IMR-90 (cell line): ENCODE measurements at regions not wholly inside any gene's neighbourhood (a gene's known extent, or its start where the extent isn't known, plus 50 kb on each side); places are given as distances from the start of the nearest gene placed in this dataset.

Source experiments
- ATAC-seq: fragments of 200-7000 bp; cut with Tn5 transposase; 2 replicates; pipeline ENCODE4 v1.9.1; 2020; ENCODE audit warnings: low read depth, mild to moderate bottlenecking, moderate library complexity
- BruUV-seq: library from RNA; stranded (reverse); fragments of 400-500 nt; replicated peaks from 2 replicates; lab custom pipeline; 2021; lab: Mats Ljungman, UMichigan
- CTCF ChIA-PET: fragments of 300-600 bp; formaldehyde crosslinking; extraction: SDS; loops from one replicate; lab custom pipeline; 2021; ENCODE audit warnings: antibody characterized with exemption; lab: Yijun Ruan, JAX
- POLR2A ChIA-PET: fragments of 300-600 bp; sonication (Branson Sonifier 250); formaldehyde crosslinking; loops from one replicate; lab custom pipeline; 2022; ENCODE audit warnings: antibody characterized with exemption; ENCODE audit not compliant: unreplicated experiment; lab: Charles Lee
- DNase-seq: peaks from one replicate; pipeline ENCODE4 v3.0.0; 2013
- H2AFZ ChIP-seq: replicated peaks from 2 replicates; pipeline ENCODE3; 2013; ENCODE audit warnings: low read length, mild to moderate bottlenecking; ENCODE audit not compliant: poor library complexity
- H2AK5ac ChIP-seq: 2 replicates; pipeline ENCODE4 v1.6.1; 2013; ENCODE audit warnings: low read depth, low read length, inconsistent platforms
- H2AK9ac ChIP-seq: replicated peaks from 2 replicates; pipeline ENCODE3; 2013; ENCODE audit warnings: mild to moderate bottlenecking, low read depth, low read length, moderate library complexity; ENCODE audit not compliant: poor library complexity
- H2BK120ac ChIP-seq: 2 replicates; pipeline ENCODE4 v1.6.1; 2013; ENCODE audit warnings: low read depth, low read length, inconsistent platforms
- H2BK15ac ChIP-seq: 3 replicates; pipeline ENCODE4 v1.6.1; 2013; ENCODE audit warnings: low read depth, low read length, inconsistent platforms
- H2BK20ac ChIP-seq: 2 replicates; pipeline ENCODE4 v1.6.1; 2013; ENCODE audit warnings: low read depth, mild to moderate bottlenecking, inconsistent platforms, low read length, moderate library complexity
- H2BK5ac ChIP-seq: 2 replicates; pipeline ENCODE4 v1.6.1; 2013; ENCODE audit warnings: mild to moderate bottlenecking, low read depth, low read length, inconsistent platforms; ENCODE audit not compliant: poor library complexity, severe bottlenecking
- H3K14ac ChIP-seq: replicated peaks from 2 replicates; pipeline ENCODE4 v1.6.1; 2013; ENCODE audit warnings: low read depth, low read length, inconsistent platforms
- H3K18ac ChIP-seq: 2 replicates; pipeline ENCODE4 v1.6.1; 2013; ENCODE audit warnings: low read depth, low read length, control low read depth
- H3K23ac ChIP-seq: 2 replicates; pipeline ENCODE4 v1.6.1; 2013; ENCODE audit warnings: low read depth, low read length, inconsistent platforms
- H3K27ac ChIP-seq: 2 replicates; pipeline ENCODE4 v1.5.1; 2013; ENCODE audit warnings: mild to moderate bottlenecking, control low read depth, low read length; ENCODE audit not compliant: insufficient read depth
- H3K27me3 ChIP-seq: 2 replicates; pipeline ENCODE4 v1.6.1; 2013; ENCODE audit warnings: low read length; ENCODE audit not compliant: control insufficient read depth, insufficient read depth
- H3K36me3 ChIP-seq: 2 replicates; pipeline ENCODE4 v1.6.1; 2013; ENCODE audit warnings: low read length, mixed read lengths; ENCODE audit not compliant: control insufficient read depth, insufficient read depth
- H3K4ac ChIP-seq: 2 replicates; pipeline ENCODE4 v1.6.1; 2013; ENCODE audit warnings: low read depth, low read length, inconsistent platforms
- H3K4me1 ChIP-seq: 2 replicates; pipeline ENCODE4 v1.6.1; 2013; ENCODE audit warnings: low read length, mixed read lengths; ENCODE audit not compliant: control insufficient read depth, insufficient read depth
- H3K4me2 ChIP-seq: 2 replicates; pipeline ENCODE4 v1.6.1; 2013; ENCODE audit warnings: low read depth, mild to moderate bottlenecking, control low read depth, low read length, moderate library complexity
- H3K4me3 ChIP-seq: 2 replicates; pipeline ENCODE4 v1.5.1; 2013; ENCODE audit warnings: low read depth, mild to moderate bottlenecking, control low read depth, low read length, moderate library complexity; ENCODE audit not compliant: insufficient read depth
- H3K56ac ChIP-seq: 2 replicates; pipeline ENCODE4 v1.6.1; 2013; ENCODE audit warnings: low read length, inconsistent platforms; ENCODE audit not compliant: insufficient read depth; ENCODE audit errors: extremely low read depth
- H3K79me1 ChIP-seq, 2 experiments: 2 replicates each; pipeline ENCODE4 v1.6.1; 2013; ENCODE audit warnings: low read length in 2 of 2, inconsistent platforms in 1 of 2, low read depth in 1 of 2
- H3K9ac ChIP-seq: 2 replicates; pipeline ENCODE4 v1.6.1; 2013; ENCODE audit warnings: low read depth, low read length, control low read depth
- H3K9me1 ChIP-seq: 2 replicates; pipeline ENCODE4 v1.6.1; 2013; ENCODE audit warnings: low read length, inconsistent platforms; ENCODE audit not compliant: insufficient read depth
- H3K9me3 ChIP-seq: 2 replicates; pipeline ENCODE4 v1.6.1; 2013; ENCODE audit warnings: low read length; ENCODE audit not compliant: control insufficient read depth, insufficient read depth
- H4K20me1 ChIP-seq: 2 replicates; pipeline ENCODE4 v1.6.1; 2013; ENCODE audit warnings: low read length, inconsistent platforms; ENCODE audit not compliant: insufficient read depth
- H4K5ac ChIP-seq: 2 replicates; pipeline ENCODE4 v1.6.1; 2013; ENCODE audit warnings: mild to moderate bottlenecking, low read depth, low read length, control low read depth
- H4K8ac ChIP-seq, 2 experiments: 2 replicates each; pipeline ENCODE4 v1.6.1; 2013; ENCODE audit warnings: low read depth in 2 of 2, low read length in 2 of 2, control low read depth in 1 of 2, inconsistent platforms in 1 of 2
- H4K91ac ChIP-seq: 2 replicates; pipeline ENCODE4 v1.6.1; 2013; ENCODE audit warnings: low read depth, low read length, inconsistent platforms; ENCODE audit not compliant: insufficient read depth
- BHLHE40 ChIP-seq: fragments of 150-350 bp; IDR thresholded peaks from 2 replicates; pipeline ENCODE4 v1.6.1; 2016; ENCODE audit warnings: mild to moderate bottlenecking, low read depth, low read length
- CEBPB ChIP-seq: IDR thresholded peaks from 2 replicates; pipeline ENCODE4 v1.6.1; 2012; ENCODE audit warnings: low read depth, low read length, improper control_type of control experiment
- CHD1 ChIP-seq: IDR thresholded peaks from 2 replicates; pipeline ENCODE4 v1.6.1; 2012; ENCODE audit warnings: low read depth, low read length, improper control_type of control experiment
- FOS ChIP-seq: fragments of 150-350 bp; IDR thresholded peaks from 2 replicates; pipeline ENCODE4 v1.6.1; 2016; ENCODE audit warnings: low read depth, low read length
- MAFK ChIP-seq: IDR thresholded peaks from 2 replicates; pipeline ENCODE4 v1.6.1; 2012; ENCODE audit warnings: low read depth, low read length, improper control_type of control experiment
- MAZ ChIP-seq: IDR thresholded peaks from 2 replicates; pipeline ENCODE4 v1.6.1; 2012; ENCODE audit warnings: low read depth, mild to moderate bottlenecking, low read length, improper control_type of control experiment, moderate library complexity, borderline replicate concordance
- MXI1 ChIP-seq: IDR thresholded peaks from 2 replicates; pipeline ENCODE4 v1.6.1; 2012; ENCODE audit warnings: low read depth, mild to moderate bottlenecking, low read length, moderate library complexity, borderline replicate concordance
- NFE2L2 ChIP-seq: fragments of 150-350 bp; IDR thresholded peaks from 2 replicates; pipeline ENCODE4 v1.6.1; 2016; ENCODE audit warnings: low read depth, mild to moderate bottlenecking, low read length
- POLR2A ChIP-seq: IDR thresholded peaks from 2 replicates; pipeline ENCODE4 v1.6.1; 2012; ENCODE audit warnings: mild to moderate bottlenecking, low read depth, low read length
- RAD21 ChIP-seq: IDR thresholded peaks from 2 replicates; pipeline ENCODE4 v1.6.1; 2012; ENCODE audit warnings: low read length, improper control_type of control experiment
- RCOR1 ChIP-seq: IDR thresholded peaks from 2 replicates; pipeline ENCODE4 v1.6.1; 2012; ENCODE audit warnings: mild to moderate bottlenecking, low read length, improper control_type of control experiment; ENCODE audit not compliant: insufficient replicate concordance
- RFX5 ChIP-seq: IDR thresholded peaks from 2 replicates; pipeline ENCODE4 v1.8.0; 2012; ENCODE audit warnings: low read depth, mild to moderate bottlenecking, low read length, moderate library complexity
- SMC3 ChIP-seq: fragments of 150-350 bp; IDR thresholded peaks from 2 replicates; pipeline ENCODE4 v1.6.1; 2016; ENCODE audit warnings: low read depth, mild to moderate bottlenecking, antibody characterized with exemption, low read length, moderate library complexity
- WGBS, 2 experiments: methylation state at CpG; one replicate each; pipeline versions ENCODE4 v1.1.5 to v1.1.7; 2013; ENCODE audit warnings: missing lambda C conversion rate in 2 of 2; ENCODE audit not compliant: insufficient read length in 1 of 2; ENCODE audit errors: extremely low coverage in 2 of 2; 5-methylcytosine and 5-hydroxymethylcytosine counted together
- dilution Hi-C: fragments of 300-500 bp; cut with HindIII; formaldehyde crosslinking; loops from one replicate; pipeline ENCODE4 v1.14.3; 2018; ENCODE audit warnings: low sequenced_read_pairs; ENCODE audit not compliant: unreplicated experiment
- in situ Hi-C: fragments of 300-500 bp; cut with MboI; formaldehyde crosslinking; loops from 3 replicates; pipeline ENCODE4 v1.14.3; 2019; ENCODE audit warnings: low sequenced_read_pairs, inconsistent platforms, mixed read lengths
- intact Hi-C: fragments of 100-400 bp; cut with micrococcal nuclease; formaldehyde crosslinking; loops from 2 replicates; pipeline ENCODE4 v1.10.0; 2022
- TF ChIP-seq, protein P1 (sequence below): fragments of 150-350 bp; IDR thresholded peaks from 2 replicates; pipeline ENCODE4 v1.6.1; 2017; ENCODE audit warnings: mild to moderate bottlenecking, antibody characterized with exemption, low read length, low read depth
- TF ChIP-seq, protein P2 (sequence below): fragments of 150-350 bp; IDR thresholded peaks from 2 replicates; pipeline ENCODE4 v1.6.1; 2016; ENCODE audit warnings: low read depth, mild to moderate bottlenecking, low read length, moderate library complexity, borderline replicate concordance
- TF ChIP-seq, protein P3 (sequence below): conservative IDR thresholded peaks from 2 replicates; pipeline ENCODE4 v1.5.1; 2012; ENCODE audit warnings: mild to moderate bottlenecking, low read depth, low read length, improper control_type of control experiment

DNA sequence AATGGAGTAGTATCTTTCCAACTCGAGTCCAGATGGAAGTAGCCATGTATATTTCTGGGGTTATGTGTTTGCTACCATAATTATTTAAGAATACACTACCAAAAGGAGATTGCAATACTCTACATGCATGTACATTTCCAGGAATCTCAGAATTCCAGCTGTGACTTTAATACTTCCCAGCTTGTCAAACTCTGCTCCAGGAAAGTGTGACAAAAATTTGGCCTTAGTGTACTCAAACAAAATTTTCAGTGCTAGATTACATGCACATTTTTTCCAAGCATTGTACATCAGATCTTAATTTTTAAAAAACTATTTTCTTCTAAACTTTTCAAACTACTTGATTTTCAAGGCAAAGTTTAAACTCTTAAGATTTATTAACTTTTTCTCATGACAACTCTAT lies 1791.6 kb downstream of the SUCLG1 start:
- WGBS, 2 experiments = no CpG with 5 or more reads among the region's 1 CpG

More for the DNA sequence above, 1791.6 kb downstream of the SUCLG1 start:
- no peaks in the 10 kb centered on the region for H3K36me3 ChIP-seq
- no peak overlapping the region for H2BK15ac ChIP-seq
- no peaks in the 10 kb centered on the region for H3K79me1 ChIP-seq
- no peak for ATAC-seq
- BruUV-seq = no TSS peak
- no peak overlapping the region for H3K27ac ChIP-seq
- ChIA-PET POLR2A (no interaction called here), CTCF (no interaction called here)
- no peak overlapping the region for H2AK5ac ChIP-seq
- no peaks in the 10 kb centered on the region for H4K20me1 ChIP-seq
- no peak overlapping the region for H3K4ac ChIP-seq
- H3K14ac ChIP-seq = no peak overlapping the region
- H3K23ac ChIP-seq = no peak overlapping the region
- H3K56ac ChIP-seq = no peak overlapping the region
- H4K5ac ChIP-seq = no peak overlapping the region
- no peak overlapping the region for H2AK9ac ChIP-seq
- H3K9ac ChIP-seq = no peak overlapping the region
- no peak overlapping the region for H2BK120ac ChIP-seq
- in situ Hi-C loops = no loop called here
- intact Hi-C loops = loop anchor here (10.0 kb wide), 1 partner anchor 287 kb away; no protein-coding TSS in a partner anchor
- no peak for DNase-seq
- no peak for TF ChIP-seq CHD1
- TF ChIP-seq RAD21 = no peak
- no peak for TF ChIP-seq CEBPB
- no peak for TF ChIP-seq FOS
- TF ChIP-seq, protein P1, sequence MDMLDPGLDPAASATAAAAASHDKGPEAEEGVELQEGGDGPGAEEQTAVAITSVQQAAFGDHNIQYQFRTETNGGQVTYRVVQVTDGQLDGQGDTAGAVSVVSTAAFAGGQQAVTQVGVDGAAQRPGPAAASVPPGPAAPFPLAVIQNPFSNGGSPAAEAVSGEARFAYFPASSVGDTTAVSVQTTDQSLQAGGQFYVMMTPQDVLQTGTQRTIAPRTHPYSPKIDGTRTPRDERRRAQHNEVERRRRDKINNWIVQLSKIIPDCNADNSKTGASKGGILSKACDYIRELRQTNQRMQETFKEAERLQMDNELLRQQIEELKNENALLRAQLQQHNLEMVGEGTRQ = no peak
- TF ChIP-seq, protein P2, sequence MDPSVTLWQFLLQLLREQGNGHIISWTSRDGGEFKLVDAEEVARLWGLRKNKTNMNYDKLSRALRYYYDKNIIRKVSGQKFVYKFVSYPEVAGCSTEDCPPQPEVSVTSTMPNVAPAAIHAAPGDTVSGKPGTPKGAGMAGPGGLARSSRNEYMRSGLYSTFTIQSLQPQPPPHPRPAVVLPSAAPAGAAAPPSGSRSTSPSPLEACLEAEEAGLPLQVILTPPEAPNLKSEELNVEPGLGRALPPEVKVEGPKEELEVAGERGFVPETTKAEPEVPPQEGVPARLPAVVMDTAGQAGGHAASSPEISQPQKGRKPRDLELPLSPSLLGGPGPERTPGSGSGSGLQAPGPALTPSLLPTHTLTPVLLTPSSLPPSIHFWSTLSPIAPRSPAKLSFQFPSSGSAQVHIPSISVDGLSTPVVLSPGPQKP = no peak
- no peak for TF ChIP-seq RFX5
- TF ChIP-seq SMC3 = no peak
- no peak for TF ChIP-seq RCOR1
- no peak for TF ChIP-seq NFE2L2
- TF ChIP-seq, protein P3, sequence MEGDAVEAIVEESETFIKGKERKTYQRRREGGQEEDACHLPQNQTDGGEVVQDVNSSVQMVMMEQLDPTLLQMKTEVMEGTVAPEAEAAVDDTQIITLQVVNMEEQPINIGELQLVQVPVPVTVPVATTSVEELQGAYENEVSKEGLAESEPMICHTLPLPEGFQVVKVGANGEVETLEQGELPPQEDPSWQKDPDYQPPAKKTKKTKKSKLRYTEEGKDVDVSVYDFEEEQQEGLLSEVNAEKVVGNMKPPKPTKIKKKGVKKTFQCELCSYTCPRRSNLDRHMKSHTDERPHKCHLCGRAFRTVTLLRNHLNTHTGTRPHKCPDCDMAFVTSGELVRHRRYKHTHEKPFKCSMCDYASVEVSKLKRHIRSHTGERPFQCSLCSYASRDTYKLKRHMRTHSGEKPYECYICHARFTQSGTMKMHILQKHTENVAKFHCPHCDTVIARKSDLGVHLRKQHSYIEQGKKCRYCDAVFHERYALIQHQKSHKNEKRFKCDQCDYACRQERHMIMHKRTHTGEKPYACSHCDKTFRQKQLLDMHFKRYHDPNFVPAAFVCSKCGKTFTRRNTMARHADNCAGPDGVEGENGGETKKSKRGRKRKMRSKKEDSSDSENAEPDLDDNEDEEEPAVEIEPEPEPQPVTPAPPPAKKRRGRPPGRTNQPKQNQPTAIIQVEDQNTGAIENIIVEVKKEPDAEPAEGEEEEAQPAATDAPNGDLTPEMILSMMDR = no peak
- TF ChIP-seq POLR2A = no peak
- TF ChIP-seq MXI1 = no peak
- TF ChIP-seq MAZ = no peak
- no peak for TF ChIP-seq MAFK
- no peak for TF ChIP-seq BHLHE40
- H3K4me3 ChIP-seq = no peak overlapping the region
- no peak overlapping the region for H2BK20ac ChIP-seq
- H2AFZ ChIP-seq = no peak overlapping the region
- no peak overlapping the region for H4K8ac ChIP-seq
- no peaks in the 10 kb centered on the region for H3K9me1 ChIP-seq
- H4K91ac ChIP-seq = no peak overlapping the region
- no peak overlapping the region for H2BK5ac ChIP-seq
- no peaks in the 10 kb centered on the region for H3K27me3 ChIP-seq
- no peaks in the 10 kb centered on the region for H3K9me3 ChIP-seq
- H3K4me2 ChIP-seq = no peak overlapping the region
- no peaks in the 10 kb centered on the region for H3K4me1 ChIP-seq
- H3K18ac ChIP-seq = no peak overlapping the region
- dilution Hi-C loops = no loop called here
